ENCODE measurements at regions not wholly inside any gene's neighbourhood (a gene's known extent, or its start where the extent isn't known, plus 50 kb on each side); places are given as distances from the start of the nearest gene placed in this dataset.

GRCh38 chr14:76926521-76927251 is 100.5 kb downstream of the LRRC74A start:
- Histone ChIP-seq H3K36me3 (replicated peaks) (no peaks in the 10 kb centered on the region), H3K4me3 (ENCODE audit: low read depth, low read length) (no peak overlapping the region), H3K27me3 (replicated peaks) (no peaks in the 10 kb centered on the region), H3K27ac (no peak overlapping the region)
- no peak for TF ChIP-seq CTCF (IDR thresholded peaks at IDR 0.05; ENCODE audit: low read depth, low read length, missing control alignments)
- peak; percentile 54 for DNase-seq
- in situ Hi-C loops (cut with HindIII; ENCODE audit: low pct_ligation_motif_present, low sequenced_read_pairs), result no loop called here

- no peak for DNase-seq
- no peak overlapping the region for H3K27ac ChIP-seq
- H3K27me3 ChIP-seq (replicated peaks), result no peaks in the 10 kb centered on the region
- TF ChIP-seq CTCF (IDR thresholded peaks at IDR 0.05; ENCODE audit: low read depth, low read length, missing control alignments), result no peak
- H3K4me3 ChIP-seq (ENCODE audit: low read depth, low read length), result no peak overlapping the region
- in situ Hi-C loops (cut with HindIII; ENCODE audit: low pct_ligation_motif_present, low sequenced_read_pairs), result no loop called here
- no peaks in the 10 kb centered on the region for H3K36me3 ChIP-seq (replicated peaks)
Measured at GRCh38 chr14:76925097-76925441, 98.9 kb downstream of the LRRC74A start.

GRCh38 chr14:76924371-76925096 is 98.3 kb downstream of the LRRC74A start:
- no peak overlapping the region for H3K4me3 ChIP-seq (ENCODE audit: low read depth, low read length)
- TF ChIP-seq CTCF (IDR thresholded peaks at IDR 0.05; ENCODE audit: low read depth, low read length, missing control alignments), result no peak
- in situ Hi-C loops (cut with HindIII; ENCODE audit: low pct_ligation_motif_present, low sequenced_read_pairs), result no loop called here
- H3K27me3 ChIP-seq (replicated peaks), result no peaks in the 10 kb centered on the region
- H3K27ac ChIP-seq, result no peak overlapping the region
- no peaks in the 10 kb centered on the region for H3K36me3 ChIP-seq (replicated peaks)
- DNase-seq, result peak; percentile 32

- Histone ChIP-seq H3K27ac (no peak overlapping the region), H3K27me3 (replicated peaks) (no peaks in the 10 kb centered on the region), H3K36me3 (replicated peaks) (no peaks in the 10 kb centered on the region), H3K4me3 (ENCODE audit: low read depth, low read length) (no peak overlapping the region)
- no peak for TF ChIP-seq CTCF (IDR thresholded peaks at IDR 0.05; ENCODE audit: low read depth, low read length, missing control alignments)
- in situ Hi-C loops (cut with HindIII; ENCODE audit: low pct_ligation_motif_present, low sequenced_read_pairs), result no loop called here
- no peak for DNase-seq
Measured at GRCh38 chr14:76923431-76924370, 97.5 kb downstream of the LRRC74A start.

GRCh38 chr14:76922584-76922983 is 96.4 kb downstream of the LRRC74A start:
- in situ Hi-C loops (cut with HindIII; ENCODE audit: low pct_ligation_motif_present, low sequenced_read_pairs), result no loop called here
- DNase-seq, result no peak
- H3K27me3 ChIP-seq (replicated peaks), result no peaks in the 10 kb centered on the region
- H3K36me3 ChIP-seq (replicated peaks), result no peaks in the 10 kb centered on the region
- no peak overlapping the region for H3K4me3 ChIP-seq (ENCODE audit: low read depth, low read length)
- no peak overlapping the region for H3K27ac ChIP-seq
- no peak for TF ChIP-seq CTCF (IDR thresholded peaks at IDR 0.05; ENCODE audit: low read depth, low read length, missing control alignments)

All from brain microvascular endothelial cell (primary cell).